ENCODE measurements at regions not wholly inside any gene's neighbourhood (a gene's known extent, or its start where the extent isn't known, plus 50 kb on each side); places are given as distances from the start of the nearest gene placed in this dataset.

GRCh38 chr4:24659241-24659961, 75.0 kb upstream of the DHX15 start:
- no peak overlapping the region for H3K27ac ChIP-seq

GRCh38 chr4:24662056-24662455, 77.7 kb upstream of the DHX15 start:
- no peak overlapping the region for H3K27ac ChIP-seq
- H3K9me3 ChIP-seq = no peaks in the 10 kb centered on the region
- no peaks in the 10 kb centered on the region for H3K36me3 ChIP-seq
- no peak overlapping the region for H3K4me3 ChIP-seq
- H3K27me3 ChIP-seq (ENCODE audit: low read depth) = no peaks in the 10 kb centered on the region
- intact Hi-C loops (cut with DNase I) = no loop called here
- ATAC-seq (no peak), DNase-seq (no peak)
- TF ChIP-seq CTCF (IDR thresholded peaks at IDR 0.05) = no peak
- H3K4me1 ChIP-seq = peaks cover 10% of the 10 kb centered on the region

More at GRCh38 chr4:24659241-24659961, 75.0 kb upstream of the DHX15 start:
- no peak overlapping the region for H3K4me3 ChIP-seq
- H3K36me3 ChIP-seq = no peaks in the 10 kb centered on the region
- no peak for TF ChIP-seq CTCF (IDR thresholded peaks at IDR 0.05)
- peaks cover 10% of the 10 kb centered on the region for H3K4me1 ChIP-seq
- intact Hi-C loops (cut with DNase I) = no loop called here
- H3K27me3 ChIP-seq (ENCODE audit: low read depth) = no peaks in the 10 kb centered on the region
- peak; percentile 49 to 77 for ATAC-seq
- H3K9me3 ChIP-seq = no peaks in the 10 kb centered on the region
- DNase-seq = no peak

GRCh38 chr4:24662542-24662941, 78.2 kb upstream of the DHX15 start:
- no peaks in the 10 kb centered on the region for H3K36me3 ChIP-seq
- intact Hi-C loops (cut with DNase I) = no loop called here
- H3K4me3 ChIP-seq = no peak overlapping the region
- peaks cover 10% of the 10 kb centered on the region for H3K4me1 ChIP-seq
- H3K27ac ChIP-seq = no peak overlapping the region
- TF ChIP-seq CTCF (IDR thresholded peaks at IDR 0.05) = no peak
- H3K27me3 ChIP-seq (ENCODE audit: low read depth) = no peaks in the 10 kb centered on the region
- no peak for ATAC-seq
- DNase-seq = no peak
- H3K9me3 ChIP-seq = no peaks in the 10 kb centered on the region

- no peaks in the 10 kb centered on the region for H3K4me1 ChIP-seq
- no peak overlapping the region for H3K27ac ChIP-seq
- no peak for TF ChIP-seq CTCF (IDR thresholded peaks at IDR 0.05)
- ATAC-seq (peak in 1 of 2 donors; percentile 25), DNase-seq (no peak)
- no peaks in the 10 kb centered on the region for H3K27me3 ChIP-seq (ENCODE audit: low read depth)
- no peak overlapping the region for H3K4me3 ChIP-seq
- H3K9me3 ChIP-seq = no peaks in the 10 kb centered on the region
- intact Hi-C loops (cut with DNase I) = no loop called here
- H3K36me3 ChIP-seq = no peaks in the 10 kb centered on the region
Measured at GRCh38 chr4:24664956-24665355, 80.6 kb upstream of the DHX15 start.

GRCh38 chr4:24666316-24666715, 82.0 kb upstream of the DHX15 start:
- Histone ChIP-seq H3K9me3 (no peaks in the 10 kb centered on the region), H3K4me1 (no peaks in the 10 kb centered on the region), H3K4me3 (no peak overlapping the region), H3K36me3 (no peaks in the 10 kb centered on the region), H3K27ac (no peak overlapping the region), H3K27me3 (ENCODE audit: low read depth) (no peaks in the 10 kb centered on the region)
- ATAC-seq (no peak), DNase-seq (no peak)
- intact Hi-C loops (cut with DNase I) = no loop called here
- no peak for TF ChIP-seq CTCF (IDR thresholded peaks at IDR 0.05)
